A549 (cell line): ENCODE measurements at regions not wholly inside any gene's neighbourhood (a gene's known extent, or its start where the extent isn't known, plus 50 kb on each side); places are given as distances from the start of the nearest gene placed in this dataset.

ENCODE experiments used
- ATAC-seq, 2 experiments: fragments of 200-7000 bp in 1 of 2; fragments of >200 bp in 1 of 2; cut with Nextera tagmentation in 1 of 2; cut with Tn5 transposase in 1 of 2; 3 replicates each; pipeline versions ENCODE4 v1.8.0 to v1.9.1; 2018 to 2020; ENCODE audit warnings: mild to moderate bottlenecking in 1 of 2, moderate library complexity in 1 of 2
- CTCF ChIA-PET: fragments of 300-600 bp; sonication (Branson Sonifier 250); formaldehyde crosslinking; extraction: SDS; loops from one replicate; lab custom pipeline; 2021; ENCODE audit warnings: antibody characterized with exemption, inconsistent platforms; lab: Yijun Ruan, JAX
- POLR2A ChIA-PET: fragments of 350-600 bp; formaldehyde crosslinking; extraction: SDS; loops from one replicate; lab custom pipeline; 2021; ENCODE audit warnings: antibody characterized with exemption, inconsistent platforms; lab: Yijun Ruan, JAX
- DNase-seq, 2 experiments: peaks; one replicate each; pipeline versions ENCODE4 v3.0.0 to v3.0.0-alpha.2; 2011 to 2016; ENCODE audit warnings: low read depth in 1 of 2, low spot score in 1 of 2
- FAIRE-seq: peaks from 2 replicates; lab custom pipeline; 2011; peaks lifted over from hg19 to GRCh38; lab: Jason Lieb, UNC
- H3K27ac ChIP-seq, 2 experiments: fragments of >200 bp; sonication (Bioruptor Twin); formaldehyde crosslinking; 3 replicates each; pipeline ENCODE4 v1.5.1; 2016 to 2017
- H3K4me1 ChIP-seq: fragments of >200 bp; sonication (Bioruptor Twin); formaldehyde crosslinking; 3 replicates; pipeline ENCODE4 v1.6.1; 2016
- H3K4me2 ChIP-seq: fragments of >200 bp; sonication (Bioruptor Twin); formaldehyde crosslinking; 3 replicates; pipeline ENCODE4 v1.6.1; 2016
- H3K4me3 ChIP-seq: fragments of >200 bp; sonication (Bioruptor Twin); formaldehyde crosslinking; 3 replicates; pipeline ENCODE4 v1.5.1; 2016
- H3K9me3 ChIP-seq: fragments of >200 bp; sonication (Bioruptor Twin); formaldehyde crosslinking; 3 replicates; pipeline ENCODE4 v1.6.1; 2016
- ATOH8 ChIP-seq: fragments of 250-450 bp; sonication (Bioruptor Pico); IDR thresholded peaks from 2 replicates; pipeline ENCODE4 v1.5.0; 2020; ENCODE audit warnings: low read depth, mild to moderate bottlenecking, moderate library complexity
- BCL3 ChIP-seq: fragments of >200 bp; sonication (Bioruptor Twin); formaldehyde crosslinking; IDR thresholded peaks from 3 replicates; pipeline ENCODE4 v1.6.1; 2016
- CBX2 ChIP-seq: fragments of 200-600 bp; sonication (generic); IDR thresholded peaks from 2 replicates; pipeline ENCODE4 v1.6.1; 2016; ENCODE audit warnings: low read depth, mild to moderate bottlenecking, borderline replicate concordance
- EHF ChIP-seq: fragments of 250-450 bp; sonication (Bioruptor Pico); IDR thresholded peaks from 2 replicates; pipeline ENCODE4 v1.5.0; 2020; ENCODE audit warnings: mild to moderate bottlenecking
- EHMT2 ChIP-seq: fragments of 200-600 bp; sonication (generic); IDR thresholded peaks from 2 replicates; pipeline ENCODE4 v1.6.1; 2016; ENCODE audit warnings: antibody characterized with exemption, low read depth, mild to moderate bottlenecking, moderate library complexity
- EP300 ChIP-seq, 2 experiments: fragments of >200 bp; sonication (Bioruptor Twin); formaldehyde crosslinking; IDR thresholded peaks; 2 replicates in 1 of 2; 3 replicates in 1 of 2; pipeline ENCODE4 v1.6.1; 2016 to 2017
- FOSL2 ChIP-seq, 2 experiments: fragments of 450-650 bp in 1 of 2; fragments of >200 bp in 1 of 2; sonication (Bioruptor Twin) in 1 of 2; formaldehyde crosslinking; IDR thresholded peaks; 2 replicates each; pipeline versions ENCODE4 v1.5.0 to v1.6.1; 2016 to 2020; ENCODE audit warnings: mild to moderate bottlenecking in 1 of 2, moderate library complexity in 1 of 2
- HDAC2 ChIP-seq: fragments of 200-600 bp; sonication (generic); IDR thresholded peaks from 2 replicates; pipeline ENCODE4 v1.6.1; 2016
- HOXA7 ChIP-seq: fragments of 250-450 bp; sonication (Bioruptor Pico); IDR thresholded peaks from 2 replicates; pipeline ENCODE4 v1.5.0; 2020; ENCODE audit warnings: mild to moderate bottlenecking, moderate library complexity
- HOXB13 ChIP-seq: fragments of 250-450 bp; sonication (Bioruptor Pico); IDR thresholded peaks from 2 replicates; pipeline ENCODE4 v1.5.0; 2020; ENCODE audit warnings: low read depth, mild to moderate bottlenecking, moderate library complexity
- JUNB ChIP-seq: fragments of >200 bp; sonication (Bioruptor Twin); formaldehyde crosslinking; IDR thresholded peaks from 2 replicates; pipeline ENCODE4 v1.6.1; 2016
- KDM5A ChIP-seq: fragments of 200-600 bp; sonication (generic); IDR thresholded peaks from 2 replicates; pipeline ENCODE4 v1.6.1; 2016; ENCODE audit warnings: antibody characterized with exemption, mild to moderate bottlenecking
- MAX ChIP-seq: IDR thresholded peaks from 2 replicates; pipeline ENCODE4 v1.6.1; 2012
- NPAS2 ChIP-seq: fragments of 250-450 bp; sonication (Bioruptor Pico); IDR thresholded peaks from 2 replicates; pipeline ENCODE4 v1.8.0; 2022; ENCODE audit warnings: mild to moderate bottlenecking, moderate library complexity, borderline replicate concordance
- NR3C1 ChIP-seq: fragments of >200 bp; sonication (Bioruptor Twin); formaldehyde crosslinking; IDR thresholded peaks from 3 replicates; pipeline ENCODE4 v1.6.1; 2017
- PHF8 ChIP-seq: fragments of 200-600 bp; sonication (generic); IDR thresholded peaks from 2 replicates; pipeline ENCODE4 v1.6.1; 2016; ENCODE audit warnings: low read depth, mild to moderate bottlenecking, antibody characterized with exemption, moderate library complexity, borderline replicate concordance
- POLR2AphosphoS2 ChIP-seq: conservative IDR thresholded peaks from 2 replicates; pipeline ENCODE4 v1.6.1; 2012; ENCODE audit warnings: low read length, improper control_type of control experiment, inconsistent platforms
- RARB ChIP-seq: fragments of 250-450 bp; sonication (Bioruptor Pico); IDR thresholded peaks from 2 replicates; pipeline ENCODE4 v1.8.0; 2021; ENCODE audit warnings: mild to moderate bottlenecking, moderate library complexity
- REST ChIP-seq: fragments of 200-600 bp; sonication (generic); IDR thresholded peaks from 2 replicates; pipeline ENCODE4 v1.6.1; 2016; ENCODE audit warnings: antibody characterized with exemption, mild to moderate bottlenecking, moderate library complexity
- RNF2 ChIP-seq: fragments of 200-600 bp; sonication (generic); IDR thresholded peaks from 2 replicates; pipeline ENCODE4 v1.6.1; 2016; ENCODE audit warnings: low read depth, mild to moderate bottlenecking, antibody characterized with exemption, moderate library complexity, borderline replicate concordance
- SMC3 ChIP-seq: fragments of >200 bp; sonication (Bioruptor Twin); formaldehyde crosslinking; IDR thresholded peaks from 3 replicates; pipeline ENCODE4 v1.6.1; 2018; ENCODE audit warnings: inconsistent platforms
- SREBF2 ChIP-seq: fragments of 450-650 bp; IDR thresholded peaks from 2 replicates; pipeline ENCODE4 v1.6.1; 2014; ENCODE audit warnings: mild to moderate bottlenecking, moderate library complexity
- TP53 ChIP-seq: fragments of 250-450 bp; sonication (Bioruptor Pico); IDR thresholded peaks from 2 replicates; pipeline ENCODE4 v1.5.0; 2021; ENCODE audit warnings: mild to moderate bottlenecking, moderate library complexity
- ZSCAN20 ChIP-seq: fragments of 250-450 bp; sonication (Bioruptor Pico); IDR thresholded peaks from 2 replicates; pipeline ENCODE4 v1.8.0; 2022; ENCODE audit warnings: mild to moderate bottlenecking, moderate library complexity
- WGBS: methylation state at CpG from one replicate; pipeline ENCODE4 v1.1.6; 2017; ENCODE audit errors: missing lambda C conversion rate; 5-methylcytosine and 5-hydroxymethylcytosine counted together
- TF ChIP-seq, protein P1 (sequence below): fragments of 250-450 bp; sonication (Bioruptor Pico); IDR thresholded peaks from 2 replicates; pipeline ENCODE4 v1.5.0; 2021; ENCODE audit warnings: mild to moderate bottlenecking, moderate library complexity, borderline replicate concordance

DNA sequence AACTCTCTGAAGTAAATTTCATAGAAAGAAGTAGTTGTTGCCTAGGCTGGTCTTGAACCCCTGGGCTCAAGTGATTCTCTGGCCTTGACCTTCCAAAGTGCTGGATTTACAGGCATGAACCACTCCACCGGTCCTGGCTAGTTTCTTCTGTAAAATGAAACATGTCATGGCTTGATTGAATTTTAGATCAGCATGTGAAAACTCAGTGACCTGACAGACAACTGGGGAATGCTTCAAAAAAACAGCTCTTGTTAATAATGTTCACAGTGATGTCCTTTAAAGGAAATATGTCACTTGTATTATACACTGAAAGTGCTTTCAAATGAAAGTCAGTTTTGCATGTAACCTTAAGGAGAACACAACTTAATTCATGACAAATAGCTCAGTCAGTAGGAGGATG is 118.2 kb downstream of the KLF5 start:
- no peak for DNase-seq
- WGBS, result 52% methylated on average over 1 of the region's 1 CpG
- CTCF ChIA-PET, result no interaction called here
- POLR2A ChIA-PET, result no interaction called here
- no peak overlapping the region for H3K27ac ChIP-seq
- H3K9me3 ChIP-seq, result no peaks in the 10 kb centered on the region
- no peak for ATAC-seq
- FAIRE-seq, result no peak
- no peak for TF ChIP-seq HDAC2
- no peak for TF ChIP-seq NPAS2 (CRISPR knock-in tag)
- no peak for TF ChIP-seq NR3C1
- TF ChIP-seq SMC3, result no peak
- no peak for TF ChIP-seq RARB
- no peak for TF ChIP-seq JUNB
- TF ChIP-seq, protein P1, sequence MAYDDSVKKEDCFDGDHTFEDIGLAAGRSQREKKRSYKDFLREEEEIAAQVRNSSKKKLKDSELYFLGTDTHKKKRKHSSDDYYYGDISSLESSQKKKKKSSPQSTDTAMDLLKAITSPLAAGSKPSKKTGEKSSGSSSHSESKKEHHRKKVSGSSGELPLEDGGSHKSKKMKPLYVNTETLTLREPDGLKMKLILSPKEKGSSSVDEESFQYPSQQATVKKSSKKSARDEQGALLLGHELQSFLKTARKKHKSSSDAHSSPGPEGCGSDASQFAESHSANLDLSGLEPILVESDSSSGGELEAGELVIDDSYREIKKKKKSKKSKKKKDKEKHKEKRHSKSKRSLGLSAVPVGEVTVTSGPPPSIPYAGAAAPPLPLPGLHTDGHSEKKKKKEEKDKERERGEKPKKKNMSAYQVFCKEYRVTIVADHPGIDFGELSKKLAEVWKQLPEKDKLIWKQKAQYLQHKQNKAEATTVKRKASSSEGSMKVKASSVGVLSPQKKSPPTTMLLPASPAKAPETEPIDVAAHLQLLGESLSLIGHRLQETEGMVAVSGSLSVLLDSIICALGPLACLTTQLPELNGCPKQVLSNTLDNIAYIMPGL (CRISPR knock-in tag), result no peak
- TF ChIP-seq TP53 (CRISPR knock-in tag), result no peak
- TF ChIP-seq ATOH8, result no peak
- TF ChIP-seq ZSCAN20 (CRISPR knock-in tag), result no peak
- no peak for TF ChIP-seq PHF8
- no peak for TF ChIP-seq BCL3
- no peak for TF ChIP-seq EHMT2
- no peak for TF ChIP-seq FOSL2 (IDR thresholded peaks at IDR 0.05)
- TF ChIP-seq FOSL2 (CRISPR knock-in tag; IDR thresholded peaks at IDR 0.05), result no peak
- no peak for TF ChIP-seq REST
- H3K4me1 ChIP-seq, result peaks cover 4% of the 10 kb centered on the region; the same call in 1 of the 3 replicates
- H3K4me2 ChIP-seq, result no peak overlapping the region
- H3K4me3 ChIP-seq, result no peak overlapping the region

DNA sequence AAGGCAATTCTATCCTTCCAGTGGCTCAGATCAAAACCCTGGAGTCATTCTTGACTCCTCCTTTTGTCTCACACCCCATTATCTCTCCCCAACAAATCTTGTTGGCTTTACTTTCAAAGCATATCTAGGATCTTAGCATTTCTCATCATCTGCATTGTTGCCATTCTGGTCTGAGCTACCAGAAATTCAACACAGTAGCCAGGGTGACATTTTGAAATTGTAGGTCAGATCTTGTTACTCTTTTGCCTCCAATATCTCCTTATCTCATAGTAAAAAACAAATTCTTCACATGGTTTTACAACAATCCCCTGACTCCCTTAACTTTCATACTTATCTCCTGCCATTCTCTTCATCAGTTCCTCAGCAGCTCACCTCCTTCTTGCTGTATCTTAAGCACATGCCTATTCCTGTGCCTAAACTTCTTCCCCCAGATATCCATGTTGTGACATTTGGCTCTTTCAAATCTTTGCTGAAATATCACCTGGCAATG is 115.8 kb downstream of the KLF5 start:
- ChIA-PET POLR2A (no interaction called here), CTCF (interaction anchor here (0.6 kb wide), 1 partner anchor 58 kb away, joined by 3 read pairs; no protein-coding TSS in a partner anchor)

More for the DNA sequence above, 115.8 kb downstream of the KLF5 start:
- FAIRE-seq (no peak), ATAC-seq (no peak), DNase-seq (no peak)
- Histone ChIP-seq H3K4me1 (peaks cover 17% of the 10 kb centered on the region; the same call in 2 of the 3 replicates), H3K27ac (no peak overlapping the region), H3K9me3 (no peaks in the 10 kb centered on the region), H3K4me3 (no peak overlapping the region), H3K4me2 (no peak overlapping the region)
- TF ChIP-seq POLR2AphosphoS2 (no peak), MAX (no peak), NPAS2 (CRISPR knock-in tag) (no peak), KDM5A (no peak), ATOH8 (no peak), EHF (CRISPR knock-in tag) (no peak), HOXB13 (CRISPR knock-in tag) (no peak), EP300 (IDR thresholded peaks at IDR 0.05) (no peak), RNF2 (no peak), SREBF2 (no peak), FOSL2 (IDR thresholded peaks at IDR 0.05) (no peak), FOSL2 (CRISPR knock-in tag; IDR thresholded peaks at IDR 0.05) (no peak), HOXA7 (CRISPR knock-in tag) (no peak), CBX2 (no peak)
- TF ChIP-seq, protein P1 (CRISPR knock-in tag), result no peak
